Erythroblast (primary cell): ENCODE measurements at regions not wholly inside any gene's neighbourhood (a gene's known extent, or its start where the extent isn't known, plus 50 kb on each side); places are given as distances from the start of the nearest gene placed in this dataset.
"Not testable (repeated sequence)": the region's sequence is repeated elsewhere in the genome, so short reads cannot be mapped to it uniquely, and the experiment has no call there.

Experiments used
- DNase-seq, 2 experiments: peaks; one replicate each; lab custom pipeline; 2025; lab: John Stamatoyannopoulos, UW
- GATA1 ChIP-seq: IDR thresholded peaks from 2 replicates; pipeline ENCODE4 v1.6.1; 2011; ENCODE audit warnings: low read depth, mild to moderate bottlenecking, control low read depth, low read length, moderate library complexity
- POLR2A ChIP-seq: IDR thresholded peaks from 2 replicates; pipeline ENCODE4 v1.6.1; 2011; ENCODE audit warnings: mild to moderate bottlenecking, low read length

GRCh38 chr17:33561569-33562334 is 268.7 kb upstream of the ASIC2 start:
- no peak for DNase-seq
- no peak for TF ChIP-seq POLR2A
- TF ChIP-seq GATA1, result no peak

- DNase-seq, result no peak
- TF ChIP-seq GATA1, result no peak
- TF ChIP-seq POLR2A, result no peak
These were observed 269.7 kb upstream of the ASIC2 start for GRCh38 chr17:33562792-33563191.

GRCh38 chr17:33564146-33564545 is 271.1 kb upstream of the ASIC2 start:
- DNase-seq, result no peak

GRCh38 chr17:33567223-33567622 is 274.1 kb upstream of the ASIC2 start:
- DNase-seq, result no peak
- TF ChIP-seq POLR2A, result no peak
- no peak for TF ChIP-seq GATA1

More at GRCh38 chr17:33564146-33564545, 271.1 kb upstream of the ASIC2 start:
- TF ChIP-seq GATA1, result no peak
- TF ChIP-seq POLR2A, result no peak

GRCh38 chr17:33572615-33573014 is 279.5 kb upstream of the ASIC2 start:
- no peak for TF ChIP-seq GATA1
- TF ChIP-seq POLR2A, result no peak
- DNase-seq, result no peak

GRCh38 chr17:33574942-33575445 is 281.9 kb upstream of the ASIC2 start:
- TF ChIP-seq GATA1 (no peak), POLR2A (no peak)
- no peak for DNase-seq

GRCh38 chr17:33579740-33580139 is 286.6 kb upstream of the ASIC2 start:
- not testable (repeated sequence) for DNase-seq

GRCh38 chr17:33580215-33580614 is 287.1 kb upstream of the ASIC2 start:
- no peak for DNase-seq
- no peak for TF ChIP-seq POLR2A
- no peak for TF ChIP-seq GATA1

GRCh38 chr17:33582661-33583060 is 289.6 kb upstream of the ASIC2 start:
- no peak for TF ChIP-seq GATA1
- TF ChIP-seq POLR2A, result no peak
- DNase-seq, result no peak

- DNase-seq, result no peak
These were observed 290.7 kb upstream of the ASIC2 start for GRCh38 chr17:33583518-33584417.

GRCh38 chr17:33593991-33594390 is 300.9 kb upstream of the ASIC2 start:
- DNase-seq, result no peak
- TF ChIP-seq GATA1 (no peak), POLR2A (no peak)

More at GRCh38 chr17:33583518-33584417, 290.7 kb upstream of the ASIC2 start:
- no peak for TF ChIP-seq POLR2A
- TF ChIP-seq GATA1, result no peak

- DNase-seq, result no peak
- TF ChIP-seq GATA1 (no peak), POLR2A (no peak)
These were observed 302.7 kb upstream of the ASIC2 start for GRCh38 chr17:33595828-33596227.

- no peak for DNase-seq
- TF ChIP-seq POLR2A (no peak), GATA1 (no peak)
These were observed 303.8 kb upstream of the ASIC2 start for GRCh38 chr17:33596899-33597298.

- TF ChIP-seq GATA1 (no peak), POLR2A (no peak)
- no peak for DNase-seq
These were observed 305.7 kb upstream of the ASIC2 start for GRCh38 chr17:33598797-33599196.
